ENCODE measurements at regions not wholly inside any gene's neighbourhood (a gene's known extent, or its start where the extent isn't known, plus 50 kb on each side); places are given as distances from the start of the nearest gene placed in this dataset.

DNA sequence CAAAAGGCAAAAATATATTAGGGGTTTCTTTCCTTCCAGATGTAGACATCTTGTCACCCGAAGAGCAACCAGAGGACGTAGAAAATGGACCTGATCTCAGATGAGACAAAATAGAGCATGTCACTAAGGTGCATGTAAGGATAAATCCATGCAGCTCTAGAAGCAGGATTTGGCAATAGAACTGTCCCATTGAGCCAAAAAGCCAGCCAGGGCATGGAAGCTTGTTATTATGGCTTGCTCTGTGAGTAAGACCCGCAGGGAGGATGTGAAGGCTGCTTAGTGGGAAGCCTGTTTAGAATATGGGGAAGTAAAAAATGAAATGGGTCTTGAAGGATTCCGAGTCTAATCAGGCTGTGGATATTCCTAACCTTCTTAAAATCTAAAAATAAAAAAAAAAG is 165.6 kb upstream of the MPDZ start:
- TF ChIP-seq POLR2AphosphoS5 (IDR thresholded peaks at IDR 0.05; ENCODE audit: borderline replicate concordance, low read depth, low read length) (no peak), EZH2 (IDR thresholded peaks at IDR 0.05) (no peak), FOXP2 (optimal IDR thresholded peaks at IDR 0.05; ENCODE audit: control extremely low read depth, extremely low read length, insufficient read depth) (no peak)

Measured in SK-N-MC (cell line).